GM19395 (cell line): ENCODE measurements at regions not wholly inside any gene's neighbourhood (a gene's known extent, or its start where the extent isn't known, plus 50 kb on each side); places are given as distances from the start of the nearest gene placed in this dataset.

ENCODE experiments used
- ATAC-seq: cut with Tn5 transposase; IDR thresholded peaks from one replicate; pipeline ENCODE4 v1.9.1; 2021; ENCODE audit warnings: mild to moderate bottlenecking, moderate library complexity; ENCODE audit not compliant: unreplicated experiment

- ATAC-seq: no peak
Measured at GRCh38 chr5:4837489-4838058, 302.6 kb upstream of the ADAMTS16 start.

- ATAC-seq: no peak
Measured at GRCh38 chr5:4845221-4845620, 294.9 kb upstream of the ADAMTS16 start.

- ATAC-seq: no peak
Measured at GRCh38 chr5:4847766-4848165, 292.4 kb upstream of the ADAMTS16 start.

DNA sequence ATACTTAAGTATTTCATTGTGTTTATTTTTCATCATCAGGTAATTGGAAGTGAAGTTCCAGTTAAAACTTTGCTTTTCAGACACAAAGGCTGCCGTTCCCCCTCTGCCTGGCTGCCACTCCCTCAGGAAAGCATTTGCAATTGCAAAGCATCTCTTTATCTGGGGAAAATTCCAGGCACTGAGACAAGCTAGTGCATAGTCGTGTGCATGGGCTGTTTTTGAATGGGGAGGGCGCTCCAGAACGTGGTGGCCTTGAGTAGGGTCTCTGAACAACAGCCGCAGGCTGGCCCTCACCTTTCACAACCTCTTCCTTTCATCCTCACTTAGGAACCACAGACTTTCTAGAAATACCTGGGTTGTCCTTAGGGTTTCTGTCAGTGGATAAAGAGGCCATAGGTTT, 285.1 kb upstream of the ADAMTS16 start:
- no peak for ATAC-seq

GRCh38 chr5:4855880-4856279, 284.2 kb upstream of the ADAMTS16 start:
- ATAC-seq: no peak

GRCh38 chr5:4857761-4858160, 282.4 kb upstream of the ADAMTS16 start:
- ATAC-seq: no peak

- ATAC-seq: no peak
Measured at GRCh38 chr5:4859500-4860235, 280.5 kb upstream of the ADAMTS16 start.

DNA sequence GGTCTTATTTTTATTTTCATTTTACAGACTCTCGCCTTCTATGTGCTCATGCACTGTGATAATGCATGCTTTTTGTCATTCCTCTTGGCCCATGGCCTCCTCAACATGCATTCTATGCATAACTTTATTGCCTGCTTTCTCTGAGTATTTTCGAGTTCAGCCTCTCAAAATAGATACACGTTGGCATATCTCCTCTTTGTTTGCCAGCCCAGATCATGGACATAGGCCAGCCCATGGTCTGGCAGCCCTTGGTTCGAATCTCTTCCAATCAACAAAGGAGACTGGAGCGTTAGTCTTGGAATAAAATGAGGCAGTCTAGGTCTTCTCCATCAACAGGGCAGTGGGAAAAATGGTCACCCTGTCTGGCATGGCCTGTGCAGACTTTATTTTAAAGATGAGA, 279.5 kb upstream of the ADAMTS16 start:
- ATAC-seq: no peak

- ATAC-seq: no peak
Measured at GRCh38 chr5:4862500-4862899, 277.6 kb upstream of the ADAMTS16 start.

GRCh38 chr5:4866131-4866659, 273.9 kb upstream of the ADAMTS16 start:
- ATAC-seq: no peak

DNA sequence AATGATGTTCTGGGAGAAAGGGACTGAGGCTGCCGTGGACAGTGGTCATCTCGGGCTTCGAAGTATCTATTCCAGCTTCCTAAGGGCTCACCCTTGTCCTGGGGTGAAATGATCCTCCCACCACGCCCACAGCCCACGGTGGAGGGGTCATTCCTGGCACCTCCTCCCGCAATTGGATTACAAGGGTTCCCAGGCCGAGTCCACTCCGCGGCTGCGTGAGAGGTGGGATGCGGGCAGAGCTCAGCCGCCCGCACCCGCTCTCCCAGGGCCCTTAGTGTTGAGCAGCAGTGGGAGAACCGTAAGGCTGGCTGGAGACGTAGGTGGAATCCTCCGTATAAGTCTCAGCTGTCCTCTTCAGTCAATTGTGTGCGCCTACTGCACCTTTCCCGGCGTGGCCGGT, 273.3 kb upstream of the ADAMTS16 start:
- ATAC-seq: no peak

GRCh38 chr5:4868140-4868735, 271.9 kb upstream of the ADAMTS16 start:
- ATAC-seq: peak; percentile 84

DNA sequence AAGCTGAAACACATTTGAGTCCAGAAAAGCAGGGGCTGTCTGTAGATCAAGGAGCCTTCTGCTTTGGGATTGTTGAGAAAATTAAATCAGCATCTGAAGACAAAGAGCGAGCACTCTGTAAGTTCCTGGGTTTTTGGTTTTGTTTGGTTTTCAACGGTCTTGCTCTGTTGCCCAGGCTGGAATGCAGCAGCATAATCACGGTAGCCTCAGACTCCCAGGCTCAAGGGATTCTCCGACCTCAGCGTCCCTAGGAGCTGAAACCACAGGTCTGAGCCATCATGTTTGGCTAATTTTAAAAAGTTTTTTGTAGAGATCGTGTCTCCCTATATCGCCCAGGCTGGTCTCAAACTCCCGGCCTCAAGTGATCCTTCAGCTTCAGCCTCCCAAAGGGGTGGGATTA, 266.5 kb upstream of the ADAMTS16 start:
- no peak for ATAC-seq

GRCh38 chr5:4874097-4874496, 266.0 kb upstream of the ADAMTS16 start:
- no peak for ATAC-seq

GRCh38 chr5:4875942-4876341, 264.2 kb upstream of the ADAMTS16 start:
- ATAC-seq: no peak

- no peak for ATAC-seq
Measured at GRCh38 chr5:4876804-4877203, 263.3 kb upstream of the ADAMTS16 start.

- no peak for ATAC-seq
Measured at GRCh38 chr5:4877579-4877978, 262.6 kb upstream of the ADAMTS16 start.

GRCh38 chr5:4879075-4879474, 261.1 kb upstream of the ADAMTS16 start:
- no peak for ATAC-seq

GRCh38 chr5:4879693-4880303, 260.3 kb upstream of the ADAMTS16 start:
- peak; percentile 88 for ATAC-seq

GRCh38 chr5:4880304-4880741, 259.8 kb upstream of the ADAMTS16 start:
- no peak for ATAC-seq

DNA sequence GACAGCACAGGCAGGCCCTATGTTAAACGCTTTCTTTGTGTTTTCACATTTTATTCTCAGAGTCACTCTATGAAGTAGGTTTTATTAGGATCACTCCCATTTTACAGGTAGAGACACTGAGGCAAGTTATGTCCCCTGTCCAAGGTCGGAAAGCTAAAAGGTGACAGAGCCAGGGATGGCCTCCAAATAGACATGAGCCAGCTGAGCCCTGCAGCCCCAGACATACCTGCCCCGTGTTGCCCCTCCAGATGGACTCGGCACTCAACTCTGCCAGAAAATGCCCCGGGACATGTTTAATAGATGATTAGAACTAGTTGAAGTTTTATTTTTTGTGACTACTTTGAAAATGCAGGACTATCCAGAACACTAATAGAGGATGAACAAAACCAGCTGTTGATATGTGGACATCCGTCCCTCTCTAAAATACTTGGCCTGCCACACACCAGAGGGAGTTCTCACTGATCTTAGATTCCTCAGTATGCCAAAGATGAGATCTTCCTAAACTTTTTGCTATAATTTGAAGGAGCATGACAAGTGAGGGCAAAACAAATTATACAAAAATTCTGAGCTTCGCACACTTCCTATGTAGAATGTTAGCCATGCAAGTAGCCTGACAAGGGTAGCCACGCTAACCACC, 258.6 kb upstream of the ADAMTS16 start:
- no peak for ATAC-seq
